RWPE2 (cell line): ENCODE measurements at regions not wholly inside any gene's neighbourhood (a gene's known extent, or its start where the extent isn't known, plus 50 kb on each side); places are given as distances from the start of the nearest gene placed in this dataset.

Source experiments
- ATAC-seq: fragments of 200-7000 bp; cut with Tn5 transposase; 3 replicates; pipeline ENCODE4 v1.9.1; 2021; ENCODE audit warnings: low read depth
- DNase-seq: peaks from one replicate; pipeline ENCODE4 v3.0.0-alpha.2; 2020; ENCODE audit warnings: low spot score
- H3K27ac ChIP-seq: fragments of 450-650 bp; 2 replicates; pipeline ENCODE4 v1.5.1; 2017; ENCODE audit warnings: mild to moderate bottlenecking; ENCODE audit not compliant: poor library complexity, severe bottlenecking
- H3K27me3 ChIP-seq: fragments of 250-450 bp; sonication (Bioruptor Pico); 2 replicates; pipeline ENCODE4 v1.5.1; 2021; ENCODE audit warnings: mild to moderate bottlenecking, moderate library complexity; ENCODE audit not compliant: insufficient read depth, poor library complexity, severe bottlenecking
- H3K36me3 ChIP-seq: fragments of 250-450 bp; sonication (Bioruptor Pico); 2 replicates; pipeline ENCODE4 v1.5.1; 2020; ENCODE audit warnings: low read depth, mild to moderate bottlenecking, moderate library complexity
- H3K4me1 ChIP-seq: fragments of 250-450 bp; sonication (Bioruptor Pico); 2 replicates; pipeline ENCODE4 v1.5.1; 2021; ENCODE audit warnings: mild to moderate bottlenecking, moderate library complexity; ENCODE audit not compliant: insufficient read depth, poor library complexity, severe bottlenecking
- H3K4me3 ChIP-seq: fragments of 250-450 bp; sonication (Bioruptor Pico); 2 replicates; pipeline ENCODE4 v1.5.1; 2021; ENCODE audit warnings: mild to moderate bottlenecking, moderate library complexity; ENCODE audit not compliant: severe bottlenecking
- H3K9me3 ChIP-seq: fragments of 250-450 bp; sonication (Bioruptor Pico); 2 replicates; pipeline ENCODE4 v1.5.1; 2021; ENCODE audit warnings: mild to moderate bottlenecking, moderate library complexity; ENCODE audit not compliant: severe bottlenecking
- TF ChIP-seq, protein P1 (sequence below): fragments of 450-650 bp; IDR thresholded peaks from one replicate; pipeline ENCODE4 v1.5.1; 2017; ENCODE audit warnings: mild to moderate bottlenecking, moderate library complexity; ENCODE audit not compliant: poor library complexity, severe bottlenecking

DNA sequence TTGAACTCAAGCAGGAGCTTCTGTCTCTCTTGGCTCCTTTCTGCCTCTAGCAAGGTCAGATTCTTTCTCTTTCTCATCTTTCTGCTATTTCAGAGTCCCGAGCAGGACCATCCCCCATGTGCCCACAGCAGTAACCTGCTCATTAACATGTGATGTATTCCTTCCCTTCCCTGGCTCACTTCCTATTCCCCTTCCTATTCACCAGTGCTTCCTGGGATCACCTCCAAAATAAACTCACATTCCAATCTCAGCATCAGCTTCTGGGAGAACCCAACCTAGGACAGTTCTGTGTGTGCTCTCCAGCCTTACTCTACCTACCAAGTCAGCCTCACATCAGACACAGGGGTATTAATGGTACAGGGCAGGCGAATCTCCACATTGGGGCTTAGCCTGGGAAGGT, 546.4 kb upstream of the SALL1 start:
- TF ChIP-seq, protein P1, sequence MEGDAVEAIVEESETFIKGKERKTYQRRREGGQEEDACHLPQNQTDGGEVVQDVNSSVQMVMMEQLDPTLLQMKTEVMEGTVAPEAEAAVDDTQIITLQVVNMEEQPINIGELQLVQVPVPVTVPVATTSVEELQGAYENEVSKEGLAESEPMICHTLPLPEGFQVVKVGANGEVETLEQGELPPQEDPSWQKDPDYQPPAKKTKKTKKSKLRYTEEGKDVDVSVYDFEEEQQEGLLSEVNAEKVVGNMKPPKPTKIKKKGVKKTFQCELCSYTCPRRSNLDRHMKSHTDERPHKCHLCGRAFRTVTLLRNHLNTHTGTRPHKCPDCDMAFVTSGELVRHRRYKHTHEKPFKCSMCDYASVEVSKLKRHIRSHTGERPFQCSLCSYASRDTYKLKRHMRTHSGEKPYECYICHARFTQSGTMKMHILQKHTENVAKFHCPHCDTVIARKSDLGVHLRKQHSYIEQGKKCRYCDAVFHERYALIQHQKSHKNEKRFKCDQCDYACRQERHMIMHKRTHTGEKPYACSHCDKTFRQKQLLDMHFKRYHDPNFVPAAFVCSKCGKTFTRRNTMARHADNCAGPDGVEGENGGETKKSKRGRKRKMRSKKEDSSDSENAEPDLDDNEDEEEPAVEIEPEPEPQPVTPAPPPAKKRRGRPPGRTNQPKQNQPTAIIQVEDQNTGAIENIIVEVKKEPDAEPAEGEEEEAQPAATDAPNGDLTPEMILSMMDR, result no peak
- no peak overlapping the region for H3K4me3 ChIP-seq
- no peaks in the 10 kb centered on the region for H3K9me3 ChIP-seq
- no peaks in the 10 kb centered on the region for H3K36me3 ChIP-seq
- no peaks in the 10 kb centered on the region for H3K4me1 ChIP-seq
- ATAC-seq (no peak), DNase-seq (no peak)
- H3K27me3 ChIP-seq, result peaks cover 13% of the 10 kb centered on the region
- H3K27ac ChIP-seq, result no peak overlapping the region

DNA sequence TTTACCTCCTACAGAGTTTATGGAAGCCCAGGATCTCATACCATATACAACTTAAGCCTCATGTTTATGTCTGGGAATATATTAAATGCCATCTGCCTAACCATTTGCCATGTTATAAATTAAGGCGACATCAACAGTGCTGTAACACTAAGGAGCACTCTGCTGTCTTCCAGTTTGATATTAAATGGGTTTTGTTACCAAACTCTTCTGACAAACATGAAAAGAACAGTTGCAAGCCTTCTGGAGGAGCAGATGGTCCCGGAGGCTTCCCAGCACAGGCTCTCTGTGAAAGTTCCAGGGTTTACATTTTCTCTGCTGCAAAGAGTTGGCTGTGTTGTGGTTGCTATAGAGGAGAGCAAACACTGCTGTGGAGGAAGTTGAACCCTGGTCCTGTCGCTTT, 545.3 kb upstream of the SALL1 start:
- TF ChIP-seq, protein P1, result no peak
- Histone ChIP-seq H3K4me1 (no peaks in the 10 kb centered on the region), H3K27ac (no peak overlapping the region), H3K36me3 (no peaks in the 10 kb centered on the region), H3K4me3 (no peak overlapping the region), H3K27me3 (peaks cover 13% of the 10 kb centered on the region), H3K9me3 (no peaks in the 10 kb centered on the region)
- ATAC-seq (no peak), DNase-seq (no peak)

DNA sequence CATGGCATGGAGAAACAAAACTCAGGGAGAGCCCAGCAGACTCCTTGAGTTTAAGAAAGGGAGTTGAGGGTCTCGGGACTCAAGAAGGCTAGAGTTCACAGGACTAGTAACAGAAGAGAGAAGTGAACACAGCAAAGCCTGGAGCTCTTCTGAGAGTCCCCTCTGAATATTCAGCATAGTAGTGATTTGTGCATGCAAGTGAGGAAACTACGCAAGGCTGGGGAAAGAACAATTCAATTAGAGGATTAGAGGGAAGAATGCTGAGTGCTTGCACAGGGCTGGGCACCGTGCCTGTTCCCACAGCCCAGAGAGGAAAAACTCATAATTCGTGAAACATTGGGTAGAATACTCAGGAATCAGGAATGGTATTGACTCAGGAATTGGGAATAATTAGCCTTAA, 540.0 kb upstream of the SALL1 start:
- DNase-seq (no peak), ATAC-seq (no peak)
- H3K27me3 ChIP-seq, result no peaks in the 10 kb centered on the region
- no peaks in the 10 kb centered on the region for H3K4me1 ChIP-seq
- H3K9me3 ChIP-seq, result no peaks in the 10 kb centered on the region
- H3K4me3 ChIP-seq, result no peak overlapping the region
- TF ChIP-seq, protein P1, result no peak
- no peaks in the 10 kb centered on the region for H3K36me3 ChIP-seq
- no peak overlapping the region for H3K27ac ChIP-seq

DNA sequence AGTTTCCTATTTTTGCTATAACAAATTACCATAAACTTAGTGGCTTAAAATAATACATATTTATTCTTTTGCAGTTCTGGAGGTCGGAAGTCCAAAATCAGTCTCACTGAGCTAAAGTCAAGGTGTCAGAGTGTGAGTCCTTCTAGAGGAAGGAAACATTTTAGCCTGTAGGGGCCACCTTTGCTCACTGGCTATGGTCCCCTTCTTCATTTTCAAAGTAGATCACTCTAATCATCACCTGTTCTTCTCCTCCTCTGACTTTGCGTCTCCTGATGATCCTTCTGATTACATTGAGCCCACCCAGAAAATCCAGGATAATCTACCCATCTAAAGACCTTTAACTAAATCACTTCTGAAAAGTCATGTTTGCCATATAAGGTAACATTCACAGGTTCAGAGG, 534.4 kb upstream of the SALL1 start:
- DNase-seq (no peak), ATAC-seq (no peak)
- Histone ChIP-seq H3K27ac (no peak overlapping the region), H3K9me3 (no peaks in the 10 kb centered on the region), H3K27me3 (no peaks in the 10 kb centered on the region), H3K36me3 (no peaks in the 10 kb centered on the region), H3K4me1 (no peaks in the 10 kb centered on the region), H3K4me3 (no peak overlapping the region)
- TF ChIP-seq, protein P1, result no peak

DNA sequence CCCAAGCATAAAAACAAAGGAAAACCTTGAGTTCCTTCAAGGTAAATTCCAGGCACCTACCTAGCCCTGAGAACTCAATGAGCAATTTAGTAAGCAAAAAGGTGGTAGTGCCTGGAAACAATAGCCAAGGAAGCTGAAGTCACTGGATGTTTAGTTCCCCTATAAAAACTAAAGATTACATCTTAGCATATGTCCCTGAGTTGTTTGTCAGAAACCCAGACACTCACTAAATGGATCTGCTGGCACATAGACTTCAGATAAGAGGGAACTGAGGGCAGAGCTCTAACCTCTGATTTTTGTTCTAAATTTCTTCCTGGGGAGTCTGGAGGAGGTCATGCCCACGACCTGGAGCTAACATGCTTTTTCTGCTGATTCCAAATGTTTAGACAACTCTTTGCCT, 532.8 kb upstream of the SALL1 start:
- Histone ChIP-seq H3K27ac (no peak overlapping the region), H3K4me3 (no peak overlapping the region), H3K27me3 (no peaks in the 10 kb centered on the region), H3K4me1 (no peaks in the 10 kb centered on the region), H3K36me3 (no peaks in the 10 kb centered on the region), H3K9me3 (no peaks in the 10 kb centered on the region)
- TF ChIP-seq, protein P1, result no peak
- no peak for DNase-seq
- no peak for ATAC-seq
